ENCODE measurements at regions not wholly inside any gene's neighbourhood (a gene's known extent, or its start where the extent isn't known, plus 50 kb on each side); places are given as distances from the start of the nearest gene placed in this dataset.

DNA sequence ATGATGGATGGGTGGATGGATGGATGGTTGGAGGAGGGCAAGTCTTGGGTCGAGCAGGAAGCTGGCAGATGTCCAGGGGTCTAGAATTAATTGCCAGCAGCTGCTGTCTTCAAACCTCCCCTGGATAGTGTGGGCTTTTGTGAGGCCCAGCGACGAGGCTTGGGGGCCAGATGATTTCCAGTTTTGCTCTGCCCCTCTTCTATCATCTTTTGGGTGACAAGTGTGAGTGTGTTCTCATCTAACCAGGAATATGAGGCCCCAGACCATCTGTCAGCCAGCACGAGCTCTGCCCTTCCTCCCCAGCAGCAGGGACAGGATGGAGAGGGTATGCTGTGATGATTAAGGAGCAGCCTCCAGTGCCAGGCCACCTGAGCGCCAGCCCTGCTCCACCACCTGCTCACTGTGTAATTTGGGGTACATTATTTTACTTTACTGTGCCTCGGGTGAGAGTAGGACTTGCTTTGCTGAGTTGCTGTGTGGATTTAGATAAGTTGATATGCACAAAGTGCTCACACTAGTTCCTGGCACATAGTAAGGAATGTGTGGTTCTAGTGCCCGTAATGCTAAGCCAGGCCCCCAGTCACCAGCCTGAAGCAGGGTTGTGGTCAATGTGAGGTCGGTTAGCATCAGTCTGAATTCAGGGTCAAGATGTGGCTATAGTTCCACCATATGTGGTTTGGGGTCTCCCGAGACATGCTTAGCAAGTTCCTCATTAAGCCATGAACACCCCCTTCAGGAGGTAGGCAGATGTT, 251.1 kb downstream of the CYP26B1 start:
- Histone ChIP-seq H3K4me1 (ENCODE audit: control insufficient read depth in 1 of 2, insufficient read depth in 2 of 2, low read depth in 1 of 2, low read length in 1 of 2) (peaks cover 0 to 7% of the 10 kb centered on the region in 2 experiments; a peak in 1 of 4 replicates), H3F3A (replicated peaks; ENCODE audit: insufficient read depth) (no peaks in the 10 kb centered on the region), H3K36me3 (replicated peaks in 1 of 2; ENCODE audit: control insufficient read depth in 1 of 2, insufficient read depth in 2 of 2, low read length in 1 of 2) (no peaks in the 10 kb centered on the region), H3K27me3 (ENCODE audit: insufficient read depth) (no peaks in the 10 kb centered on the region), H3K9me3 (no peaks in the 10 kb centered on the region), H2AFZ (ENCODE audit: low read depth) (no peak overlapping the region), H4K20me1 (ENCODE audit: insufficient read depth) (no peaks in the 10 kb centered on the region), H3K4me3 (ENCODE audit: low read depth in 2 of 2, low read length in 1 of 2) (no peak overlapping the region), H3K4me2 (no peak overlapping the region), H3K79me2 (ENCODE audit: insufficient read depth) (no peaks in the 10 kb centered on the region), H3K9ac (no peak overlapping the region), H3K9me2 (no peaks in the 10 kb centered on the region), H3K27ac (ENCODE audit: low read depth in 2 of 2, low read length in 1 of 2) (no peak overlapping the region)
- WGBS (ENCODE audit: low lambda C conversion rate): 44% methylated on average over 9 of the region's 9 CpGs
- ChIA-PET CTCF (interaction anchor here (0.8 to 3.6 kb wide), 4 partner anchors 25 to 254 kb away, joined by 3 to 16 read pairs (median 4); no protein-coding TSS in a partner anchor), POLR2A (no interaction called here)
- TF ChIP-seq FOXM1 (IDR thresholded peaks at IDR 0.05; ENCODE audit: low read depth) (no peak), RXRA (IDR thresholded peaks at IDR 0.05; ENCODE audit: borderline replicate concordance, low read depth) (no peak), ELF1 (IDR thresholded peaks at IDR 0.05) (no peak), RAD21 (IDR thresholded peaks at IDR 0.05; ENCODE audit: low read length) (no peak), JUND (IDR thresholded peaks at IDR 0.05) (no peak), EP300 (IDR thresholded peaks at IDR 0.05; ENCODE audit: borderline replicate concordance in 1 of 2, low read depth in 1 of 2, low read length in 1 of 2) (no peak), TAF1 (IDR thresholded peaks at IDR 0.05; ENCODE audit: borderline replicate concordance, low read depth, low read length) (no peak), GABPA (IDR thresholded peaks at IDR 0.05; ENCODE audit: low read depth) (no peak), RCOR1 (IDR thresholded peaks at IDR 0.05; ENCODE audit: low read length) (no peak), TEAD4 (IDR thresholded peaks at IDR 0.05; ENCODE audit: borderline replicate concordance, insufficient read depth) (no peak), FOXJ3 (CRISPR knock-in tag; IDR thresholded peaks at IDR 0.05) (no peak), USF2 (IDR thresholded peaks at IDR 0.05; ENCODE audit: borderline replicate concordance, low read depth, low read length) (no peak), NFIC (IDR thresholded peaks at IDR 0.05; ENCODE audit: borderline replicate concordance) (no peak), PBX3 (IDR thresholded peaks at IDR 0.05) (no peak)
- TF ChIP-seq, protein P1, sequence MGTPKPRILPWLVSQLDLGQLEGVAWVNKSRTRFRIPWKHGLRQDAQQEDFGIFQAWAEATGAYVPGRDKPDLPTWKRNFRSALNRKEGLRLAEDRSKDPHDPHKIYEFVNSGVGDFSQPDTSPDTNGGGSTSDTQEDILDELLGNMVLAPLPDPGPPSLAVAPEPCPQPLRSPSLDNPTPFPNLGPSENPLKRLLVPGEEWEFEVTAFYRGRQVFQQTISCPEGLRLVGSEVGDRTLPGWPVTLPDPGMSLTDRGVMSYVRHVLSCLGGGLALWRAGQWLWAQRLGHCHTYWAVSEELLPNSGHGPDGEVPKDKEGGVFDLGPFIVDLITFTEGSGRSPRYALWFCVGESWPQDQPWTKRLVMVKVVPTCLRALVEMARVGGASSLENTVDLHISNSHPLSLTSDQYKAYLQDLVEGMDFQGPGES (IDR thresholded peaks at IDR 0.05; ENCODE audit: low read depth, low read length): no peak
- DNase-seq: no peak

All from SK-N-SH (cell line).